ENCODE measurements at regions not wholly inside any gene's neighbourhood (a gene's known extent, or its start where the extent isn't known, plus 50 kb on each side); places are given as distances from the start of the nearest gene placed in this dataset.

DNA sequence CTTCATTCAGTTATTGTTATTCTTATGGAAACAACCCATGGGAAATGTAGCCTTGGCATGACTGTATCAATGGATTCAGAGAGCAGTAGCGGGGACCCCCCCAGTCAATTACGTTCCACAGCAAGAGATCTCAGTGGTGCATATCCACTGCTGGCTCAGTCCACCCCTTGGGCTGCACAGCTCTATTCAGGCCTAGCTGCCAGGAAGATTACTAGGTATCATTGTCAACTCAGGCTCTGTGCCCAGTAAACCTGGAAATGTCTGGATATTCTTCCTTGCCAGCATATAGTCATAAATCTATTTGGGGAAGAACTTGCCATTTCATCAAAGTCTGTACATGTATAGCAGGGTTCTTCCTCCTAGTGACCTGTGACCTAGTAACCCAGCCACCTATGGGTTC is 128.1 kb upstream of the CCDC54 start:
- TF ChIP-seq, protein P1, sequence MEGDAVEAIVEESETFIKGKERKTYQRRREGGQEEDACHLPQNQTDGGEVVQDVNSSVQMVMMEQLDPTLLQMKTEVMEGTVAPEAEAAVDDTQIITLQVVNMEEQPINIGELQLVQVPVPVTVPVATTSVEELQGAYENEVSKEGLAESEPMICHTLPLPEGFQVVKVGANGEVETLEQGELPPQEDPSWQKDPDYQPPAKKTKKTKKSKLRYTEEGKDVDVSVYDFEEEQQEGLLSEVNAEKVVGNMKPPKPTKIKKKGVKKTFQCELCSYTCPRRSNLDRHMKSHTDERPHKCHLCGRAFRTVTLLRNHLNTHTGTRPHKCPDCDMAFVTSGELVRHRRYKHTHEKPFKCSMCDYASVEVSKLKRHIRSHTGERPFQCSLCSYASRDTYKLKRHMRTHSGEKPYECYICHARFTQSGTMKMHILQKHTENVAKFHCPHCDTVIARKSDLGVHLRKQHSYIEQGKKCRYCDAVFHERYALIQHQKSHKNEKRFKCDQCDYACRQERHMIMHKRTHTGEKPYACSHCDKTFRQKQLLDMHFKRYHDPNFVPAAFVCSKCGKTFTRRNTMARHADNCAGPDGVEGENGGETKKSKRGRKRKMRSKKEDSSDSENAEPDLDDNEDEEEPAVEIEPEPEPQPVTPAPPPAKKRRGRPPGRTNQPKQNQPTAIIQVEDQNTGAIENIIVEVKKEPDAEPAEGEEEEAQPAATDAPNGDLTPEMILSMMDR (IDR thresholded peaks at IDR 0.05 in 4 of 5, conservative IDR thresholded peaks at IDR 0.05 in 1 of 5), result no peak
- TF ChIP-seq POLR2A (IDR thresholded peaks at IDR 0.05), result no peak
